ENCODE measurements at regions not wholly inside any gene's neighbourhood (a gene's known extent, or its start where the extent isn't known, plus 50 kb on each side); places are given as distances from the start of the nearest gene placed in this dataset.

DNA sequence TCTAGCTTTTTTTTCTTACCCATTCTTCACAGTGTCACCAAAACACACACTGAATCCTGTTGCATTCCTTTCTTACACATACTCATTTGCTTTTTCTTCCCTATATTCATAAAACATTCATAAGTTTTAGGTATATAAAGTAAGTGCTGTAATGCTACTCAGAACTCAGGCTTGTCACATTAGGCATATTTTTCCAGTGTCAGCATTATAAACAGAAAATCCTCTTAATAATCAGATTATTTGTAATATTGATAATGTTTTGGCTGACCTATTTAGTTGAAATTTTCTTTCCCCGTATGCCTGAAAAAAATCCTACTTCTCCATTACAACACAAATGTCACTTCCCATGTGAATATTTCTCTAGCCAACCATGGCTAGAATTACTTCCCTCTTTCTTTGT is 743.0 kb upstream of the NUDT12 start:
- TF ChIP-seq EZH2 (IDR thresholded peaks at IDR 0.05) (no peak), POLR2AphosphoS5 (IDR thresholded peaks at IDR 0.05; ENCODE audit: borderline replicate concordance, low read depth, low read length) (no peak)

Data from SK-N-MC (cell line).